Iris pigment epithelial cell (primary cell): ENCODE measurements at regions not wholly inside any gene's neighbourhood (a gene's known extent, or its start where the extent isn't known, plus 50 kb on each side); places are given as distances from the start of the nearest gene placed in this dataset.
A peak's percentile ranks its signal among the peaks of the same experiment; 100 is the strongest.

Experiments used
- DNase-seq: peaks from one replicate; pipeline ENCODE4 v3.0.0-alpha.2; 2011; ENCODE audit warnings: low read depth

- DNase-seq: no peak
Measured at GRCh38 chr1:172801771-172802322, 142.9 kb downstream of the FASLG start.

GRCh38 chr1:172809750-172810149 is 150.8 kb downstream of the FASLG start:
- DNase-seq: no peak

- DNase-seq: no peak
Measured at GRCh38 chr1:172810480-172811175, 151.7 kb downstream of the FASLG start.

- DNase-seq: no peak
Measured at GRCh38 chr1:172811694-172812093, 152.8 kb downstream of the FASLG start.

GRCh38 chr1:172812118-172812517 is 153.2 kb downstream of the FASLG start:
- DNase-seq: no peak

GRCh38 chr1:172813330-172813729 is 154.4 kb downstream of the FASLG start:
- no peak for DNase-seq

GRCh38 chr1:172814428-172814827 is 155.5 kb downstream of the FASLG start:
- DNase-seq: no peak

- DNase-seq: peak; percentile 63
Measured at GRCh38 chr1:172815740-172816139, 156.8 kb downstream of the FASLG start.

GRCh38 chr1:172818841-172819527 is 160.1 kb downstream of the FASLG start:
- no peak for DNase-seq

GRCh38 chr1:172820475-172821158 is 161.7 kb downstream of the FASLG start:
- DNase-seq: peak; percentile 31

GRCh38 chr1:172821609-172822274 is 162.8 kb downstream of the FASLG start:
- DNase-seq: peak; percentile 79

GRCh38 chr1:172822886-172823285 is 164.0 kb downstream of the FASLG start:
- no peak for DNase-seq

- DNase-seq: peak; percentile 24
Measured at GRCh38 chr1:172823534-172823933, 164.6 kb downstream of the FASLG start.

GRCh38 chr1:172824209-172824608 is 165.3 kb downstream of the FASLG start:
- peak; percentile 38 for DNase-seq

GRCh38 chr1:172826096-172826741 is 167.3 kb downstream of the FASLG start:
- peak; percentile 96 for DNase-seq

GRCh38 chr1:172827301-172827700 is 168.4 kb downstream of the FASLG start:
- DNase-seq: peak; percentile 59

- DNase-seq: no peak
Measured at GRCh38 chr1:172827841-172828240, 168.9 kb downstream of the FASLG start.

- no peak for DNase-seq
Measured at GRCh38 chr1:172832006-172832725, 173.3 kb downstream of the FASLG start.

GRCh38 chr1:172833954-172834353 is 175.1 kb downstream of the FASLG start:
- no peak for DNase-seq

GRCh38 chr1:172834609-172835008 is 175.7 kb downstream of the FASLG start:
- DNase-seq: no peak

- DNase-seq: no peak
Measured at GRCh38 chr1:172835834-172836233, 176.9 kb downstream of the FASLG start.
